Fibroblast of skin of abdomen (primary cell): ENCODE measurements at regions not wholly inside any gene's neighbourhood (a gene's known extent, or its start where the extent isn't known, plus 50 kb on each side); places are given as distances from the start of the nearest gene placed in this dataset.

Experiments used
- DNase-seq: peaks from one replicate; pipeline ENCODE4 v3.0.0-alpha.2; 2013

DNA sequence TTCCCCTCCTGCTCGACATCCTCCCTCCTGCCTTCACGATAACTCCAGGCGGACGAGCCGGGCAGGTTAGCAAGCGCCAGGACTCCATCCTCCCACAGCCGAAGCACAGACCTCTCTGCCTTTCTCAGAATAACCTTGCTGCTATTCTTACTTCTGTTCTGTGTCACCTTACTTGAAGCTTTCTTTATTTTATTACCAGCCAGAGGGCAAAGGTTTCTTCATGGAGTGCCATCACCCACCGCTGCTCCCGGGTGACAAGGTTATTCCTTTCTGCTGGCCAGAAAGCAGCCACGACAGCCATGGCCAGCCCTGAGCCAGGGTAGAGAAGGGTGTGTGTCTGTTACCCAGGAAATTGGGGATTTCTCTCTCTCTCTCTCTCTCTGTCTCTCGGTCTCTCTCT is 227.1 kb downstream of the ANAPC1 start:
- DNase-seq, result no peak

GRCh38 chr2:111657351-111657975 is 226.5 kb downstream of the ANAPC1 start:
- DNase-seq, result no peak

- peak; percentile 66 for DNase-seq
Observed at GRCh38 chr2:111659361-111660333, 224.3 kb downstream of the ANAPC1 start.

GRCh38 chr2:111660811-111661210 is 223.2 kb downstream of the ANAPC1 start:
- DNase-seq, result no peak

DNA sequence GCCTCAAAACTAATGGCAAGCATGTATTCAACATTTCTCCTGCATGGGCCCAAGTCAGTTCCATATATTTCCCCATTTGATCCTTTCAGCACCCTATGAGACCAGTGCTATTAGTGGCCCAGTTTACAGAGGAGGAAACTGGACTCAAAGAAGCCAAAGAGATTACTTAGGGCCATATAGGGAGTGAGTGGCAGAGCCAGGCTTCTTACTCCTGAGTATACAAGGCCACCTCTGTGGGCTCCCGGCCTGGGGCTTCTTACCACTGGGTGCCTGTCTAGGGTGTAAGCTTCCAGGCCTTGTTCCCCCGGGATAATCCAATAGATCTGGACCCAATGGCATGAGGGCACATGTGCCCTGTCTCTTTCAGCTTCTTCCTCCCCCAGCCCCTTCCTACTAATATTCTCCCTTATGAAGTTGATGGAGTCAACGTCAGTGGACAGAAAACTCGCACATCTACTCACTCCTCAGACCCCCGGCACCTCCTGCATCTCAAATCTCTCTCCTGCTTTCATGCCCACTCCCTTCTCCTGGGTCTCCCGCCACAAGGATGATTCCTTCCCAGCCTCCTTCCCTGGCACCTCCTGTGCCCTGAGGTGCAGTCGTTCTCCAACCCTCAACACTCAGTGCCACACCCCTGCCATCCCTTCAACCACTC is 222.6 kb downstream of the ANAPC1 start:
- no peak for DNase-seq

DNA sequence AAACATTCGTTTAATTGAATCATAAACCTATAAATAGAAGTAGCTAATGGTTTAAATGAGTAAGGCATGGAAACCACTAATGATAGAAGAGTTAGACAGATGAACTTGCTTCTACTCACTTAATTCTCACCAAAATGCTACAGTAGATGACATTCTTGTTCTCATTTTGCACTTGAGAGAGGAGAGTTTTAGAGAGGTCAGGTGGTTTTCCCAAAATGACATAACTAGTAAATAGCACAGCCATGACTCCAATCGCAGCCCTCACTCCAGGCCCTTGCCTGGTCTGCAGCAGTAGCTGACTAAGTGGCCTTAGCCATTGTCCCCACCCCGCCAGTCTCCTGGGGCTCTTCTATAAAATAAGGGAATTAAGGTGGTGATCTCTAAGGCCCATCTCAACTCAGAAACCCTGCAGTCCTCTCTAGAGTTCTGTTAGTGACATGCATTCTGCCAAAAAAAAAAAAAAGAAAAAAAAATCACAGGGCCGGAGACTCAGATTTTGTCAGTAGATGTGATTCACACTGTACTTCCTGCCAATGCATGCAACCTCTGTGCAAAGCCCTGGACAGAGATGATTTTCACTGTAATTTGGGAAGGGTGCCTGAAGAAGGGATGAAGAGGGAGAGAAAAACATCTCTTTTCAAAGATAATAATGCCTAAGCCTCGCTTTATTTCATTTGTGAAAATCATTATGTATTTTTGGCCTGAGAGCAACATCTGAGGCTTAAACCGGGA is 221.8 kb downstream of the ANAPC1 start:
- peak; percentile 76 for DNase-seq

DNA sequence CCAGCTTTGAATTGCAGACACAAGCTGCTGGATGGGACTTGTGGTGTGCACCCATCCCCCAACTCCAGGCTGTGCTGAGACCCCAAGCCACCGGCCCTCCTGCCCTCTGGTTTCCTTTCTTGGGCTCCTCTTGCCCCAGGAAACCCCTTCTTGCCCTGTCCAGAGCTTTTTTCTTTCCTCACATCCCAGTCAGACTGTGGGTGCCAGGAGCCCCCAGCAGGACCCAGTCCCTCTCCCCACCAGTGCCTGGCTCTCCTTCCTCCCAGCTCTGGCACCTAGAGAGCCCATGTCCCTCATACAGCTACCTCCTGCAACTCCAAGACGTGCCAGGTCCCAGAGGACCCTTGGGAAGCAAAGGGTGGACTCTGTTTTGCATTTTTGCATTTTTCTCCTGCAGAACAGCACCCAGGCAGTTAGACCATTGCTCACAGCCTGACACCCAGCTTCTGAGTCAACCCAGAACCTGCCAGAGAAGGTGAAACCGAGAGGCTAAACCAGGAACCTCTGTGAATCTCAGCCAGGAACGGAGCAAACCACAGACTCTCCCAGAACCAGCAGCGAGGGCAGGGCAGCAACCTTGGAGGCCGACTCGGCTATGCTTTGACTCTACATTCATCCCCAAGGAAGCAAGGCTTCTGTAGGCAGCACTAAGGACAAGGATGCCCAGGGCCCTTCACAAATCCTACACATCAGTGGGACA is 221.1 kb downstream of the ANAPC1 start:
- DNase-seq, result peak; percentile 20

DNA sequence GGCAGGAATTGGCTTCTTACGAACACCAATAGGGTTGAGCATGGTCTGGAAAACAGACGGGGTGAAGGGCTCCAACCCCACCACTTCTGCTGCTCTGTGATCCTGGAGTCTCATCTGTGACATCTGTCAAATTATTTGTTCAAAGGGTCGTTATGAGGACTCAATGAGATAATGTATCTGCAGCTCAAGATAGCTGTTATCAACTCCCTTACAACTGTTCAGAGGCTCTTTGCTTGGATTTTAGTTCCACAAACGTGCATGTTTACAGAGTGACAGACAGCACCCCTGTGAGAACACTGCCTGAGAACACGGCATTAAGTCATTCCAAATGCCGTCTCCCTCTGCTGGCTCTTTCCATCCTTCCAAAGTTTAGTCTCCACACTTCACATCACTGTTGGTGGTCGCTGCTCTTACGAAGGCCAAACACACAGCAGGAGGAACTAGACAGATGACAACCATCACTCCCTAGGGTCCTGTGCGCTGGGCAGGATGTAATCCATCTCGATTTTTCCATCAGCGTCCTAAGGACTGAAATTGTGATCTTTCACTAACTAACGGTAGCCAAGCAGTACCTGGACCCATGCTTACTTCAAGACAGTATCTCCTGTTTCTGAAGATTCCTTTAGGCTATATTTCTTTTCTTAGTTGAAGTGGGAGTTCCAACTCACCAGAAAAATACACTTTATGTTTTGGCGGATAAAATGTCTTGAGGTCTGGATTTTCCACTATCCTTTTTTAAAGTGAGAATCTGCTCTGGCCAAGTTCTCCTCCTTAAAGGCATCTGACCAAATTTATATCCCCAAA is 220.3 kb downstream of the ANAPC1 start:
- DNase-seq, result peak; percentile 52

DNA sequence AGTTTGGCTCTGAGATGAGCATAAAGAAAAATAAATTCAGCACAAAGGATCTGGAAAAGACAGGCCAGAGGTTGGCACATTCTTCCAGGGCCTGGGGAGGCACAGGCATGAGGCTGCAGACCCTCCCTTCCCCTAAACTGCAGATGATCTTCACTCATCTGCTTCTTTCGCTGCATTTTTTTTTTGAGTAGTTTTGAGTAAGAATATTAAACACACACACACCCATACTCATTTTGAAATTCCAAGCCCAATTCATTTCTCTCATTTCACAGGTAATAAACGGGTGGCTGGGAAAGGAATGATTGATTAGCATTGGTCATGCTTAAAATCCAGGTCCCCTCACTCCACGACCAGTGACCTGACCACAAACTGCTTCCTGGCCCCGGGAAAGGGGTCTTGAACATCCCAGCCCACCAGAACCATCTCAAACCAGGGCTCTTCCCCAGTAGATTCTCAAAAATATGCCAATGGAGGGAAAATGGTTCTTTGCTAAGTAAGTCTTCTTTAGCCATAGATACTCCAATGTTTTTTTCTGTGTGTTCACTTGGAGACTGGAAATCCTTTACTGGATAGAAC is 219.6 kb downstream of the ANAPC1 start:
- no peak for DNase-seq

GRCh38 chr2:111665011-111665410 is 219.0 kb downstream of the ANAPC1 start:
- no peak for DNase-seq

DNA sequence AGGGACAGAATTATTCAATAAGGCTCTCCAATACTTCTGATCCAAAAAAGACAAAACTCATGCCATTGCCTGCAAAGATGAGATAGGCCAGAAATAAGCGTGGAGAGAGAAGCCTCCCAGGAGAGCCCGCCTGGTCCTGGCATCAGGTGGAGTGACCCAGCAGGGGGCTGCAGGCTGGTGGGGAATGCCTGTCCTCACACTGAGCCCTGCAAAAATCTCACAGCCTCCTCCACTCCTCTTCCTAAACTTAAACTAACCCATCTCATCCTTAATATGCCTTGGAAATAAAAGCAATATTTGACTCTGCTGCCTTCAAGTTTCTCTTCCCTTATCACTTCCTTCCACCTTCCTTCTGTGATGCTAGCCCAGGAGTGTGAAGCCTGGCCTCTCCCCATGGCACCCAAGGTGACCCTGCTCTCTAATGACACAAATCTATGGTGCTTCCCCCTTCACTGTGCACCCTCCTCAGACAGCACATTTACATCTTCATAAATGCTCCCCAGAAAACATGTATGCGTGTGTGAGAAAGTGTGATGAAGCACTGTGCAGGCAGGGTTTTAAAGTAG is 218.4 kb downstream of the ANAPC1 start:
- DNase-seq, result no peak

DNA sequence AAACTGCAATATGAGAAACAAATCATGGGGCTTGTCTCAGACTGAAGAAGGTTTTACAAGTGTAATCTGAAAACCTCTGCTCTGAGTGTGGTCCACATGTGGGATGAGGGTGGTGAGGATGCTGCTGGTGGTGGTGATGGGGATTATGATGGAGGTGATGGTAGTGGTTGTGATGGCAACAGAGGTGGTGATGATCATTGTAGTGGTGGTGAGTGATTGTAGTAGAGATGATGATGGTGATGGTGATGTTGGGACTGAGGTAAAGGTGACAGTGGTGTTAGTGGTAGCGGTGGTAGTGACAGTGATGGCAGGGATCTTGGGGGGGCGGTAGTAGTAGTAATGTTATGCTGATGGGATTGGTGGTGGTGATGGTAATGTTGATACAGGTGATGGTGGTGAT is 217.8 kb downstream of the ANAPC1 start:
- DNase-seq, result no peak

DNA sequence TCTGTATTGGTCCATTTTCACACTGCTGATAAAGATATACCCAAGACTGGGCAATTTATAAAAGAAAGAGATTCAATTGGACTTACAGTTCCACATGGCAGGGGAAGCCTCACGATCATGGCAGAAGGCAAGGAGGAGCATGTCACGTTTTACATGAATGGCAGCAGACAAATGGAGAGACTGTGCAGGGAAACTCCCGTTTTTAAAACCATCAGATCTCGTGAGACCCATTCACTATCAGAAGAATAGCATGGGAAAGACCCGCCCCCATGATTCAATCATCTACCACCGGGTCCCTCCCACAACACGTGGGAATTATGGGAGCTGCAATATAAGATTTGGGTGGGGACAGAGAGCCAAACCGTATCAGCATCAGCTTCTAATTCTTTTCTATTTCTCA is 217.0 kb downstream of the ANAPC1 start:
- DNase-seq, result no peak

DNA sequence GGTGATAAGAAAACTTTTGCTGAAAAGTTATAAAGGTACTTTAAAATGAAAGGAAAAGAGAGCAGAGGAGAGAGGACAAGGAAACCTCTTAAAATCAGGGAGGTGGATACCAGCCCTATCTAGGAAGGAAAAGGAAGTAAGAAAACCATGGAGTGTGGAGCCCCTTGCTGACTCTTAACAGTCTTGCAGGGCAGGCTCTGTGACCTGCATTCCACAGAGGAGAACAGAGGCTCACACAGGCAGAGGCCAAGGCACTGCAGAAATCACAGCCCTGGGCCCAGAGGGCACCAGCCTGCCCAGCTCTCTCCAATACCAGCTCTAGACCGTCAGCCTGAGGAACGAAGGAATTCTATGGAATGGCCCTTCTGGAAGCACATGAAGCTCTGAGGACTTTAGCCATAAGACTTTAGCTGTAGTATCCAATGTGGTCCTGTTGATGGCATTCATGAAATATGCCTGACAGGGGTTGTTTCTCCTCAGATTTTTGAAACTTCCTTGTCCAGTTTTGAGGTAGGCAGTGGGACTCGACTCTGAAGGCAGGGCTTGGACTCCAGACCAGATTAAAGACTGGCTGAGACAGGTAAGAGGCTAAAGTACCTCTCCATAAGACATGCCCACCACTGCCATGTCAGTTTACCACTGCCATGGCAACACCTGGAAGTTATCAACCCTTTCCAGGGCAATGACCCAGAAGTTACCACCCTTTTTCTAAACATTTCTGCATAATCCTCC is 216.3 kb downstream of the ANAPC1 start:
- DNase-seq, result peak; percentile 74

DNA sequence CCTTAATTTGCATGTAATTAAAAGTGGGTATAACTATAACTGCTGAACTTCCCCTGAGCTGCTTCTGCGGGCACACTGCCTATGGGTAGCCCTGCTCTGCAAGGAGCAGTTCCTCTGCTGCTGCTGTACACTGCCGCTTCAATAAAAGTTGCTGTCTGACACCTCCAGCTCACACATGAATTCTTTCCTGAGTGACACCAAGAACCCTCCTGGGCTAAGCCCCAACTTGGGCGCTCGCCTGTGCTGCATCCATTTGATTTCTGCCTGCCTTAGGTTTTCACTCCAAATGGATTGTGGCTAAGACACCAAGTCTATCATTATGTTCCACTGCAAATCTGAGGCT is 215.7 kb downstream of the ANAPC1 start:
- DNase-seq, result no peak

DNA sequence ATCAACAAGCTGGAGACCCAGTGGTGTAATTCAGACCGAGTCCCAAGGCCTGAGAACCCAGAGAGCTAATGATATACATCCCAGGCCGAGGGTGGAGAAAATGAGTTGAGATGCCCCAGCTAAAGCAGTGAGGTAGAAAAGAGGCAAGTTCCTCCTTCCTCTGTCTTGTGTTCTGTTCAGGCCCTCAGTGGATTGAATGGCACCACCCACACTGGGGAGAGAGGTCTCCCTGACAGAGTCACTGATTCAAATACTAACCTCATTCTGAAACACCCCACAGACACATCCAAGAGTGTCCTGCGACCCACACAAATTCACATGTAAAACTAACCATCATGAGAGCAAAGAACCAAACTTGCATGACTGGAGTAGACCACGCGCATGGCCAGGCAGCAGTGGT is 215.3 kb downstream of the ANAPC1 start:
- DNase-seq, result no peak

- DNase-seq, result no peak
Observed at GRCh38 chr2:111669928-111670695, 213.9 kb downstream of the ANAPC1 start.

GRCh38 chr2:111670776-111671175 is 213.2 kb downstream of the ANAPC1 start:
- DNase-seq, result no peak
